ENCODE measurements at regions not wholly inside any gene's neighbourhood (a gene's known extent, or its start where the extent isn't known, plus 50 kb on each side); places are given as distances from the start of the nearest gene placed in this dataset.

- TF ChIP-seq CTCF (IDR thresholded peaks at IDR 0.05 in 8 of 11, conservative IDR thresholded peaks at IDR 0.05 in 3 of 11), result no peak
- TF ChIP-seq POLR2A (IDR thresholded peaks at IDR 0.05), result no peak
Observed at GRCh38 chr7:106572394-106573124, 88.4 kb downstream of the CCDC71L start.

Measured in spleen (tissue), 7 donors.